Epithelial cell of proximal tubule (primary cell): ENCODE measurements at regions not wholly inside any gene's neighbourhood (a gene's known extent, or its start where the extent isn't known, plus 50 kb on each side); places are given as distances from the start of the nearest gene placed in this dataset.

Source experiments
- DNase-seq: peaks from one replicate; pipeline ENCODE4 v3.0.0-alpha.2; 2011; ENCODE audit warnings: low read depth
- H3K4me3 ChIP-seq: 2 replicates; pipeline ENCODE4 v1.5.1; 2011; ENCODE audit warnings: low read depth, mild to moderate bottlenecking, low read length
- TF ChIP-seq, protein P1 (sequence below): conservative IDR thresholded peaks from 2 replicates; pipeline ENCODE4 v1.5.1; 2012; ENCODE audit warnings: low read depth, mild to moderate bottlenecking, low read length

GRCh38 chr14:80356413-80356812 lies 145.1 kb upstream of the DIO2 start:
- no peak overlapping the region for H3K4me3 ChIP-seq
- DNase-seq, result no peak
- TF ChIP-seq, protein P1, sequence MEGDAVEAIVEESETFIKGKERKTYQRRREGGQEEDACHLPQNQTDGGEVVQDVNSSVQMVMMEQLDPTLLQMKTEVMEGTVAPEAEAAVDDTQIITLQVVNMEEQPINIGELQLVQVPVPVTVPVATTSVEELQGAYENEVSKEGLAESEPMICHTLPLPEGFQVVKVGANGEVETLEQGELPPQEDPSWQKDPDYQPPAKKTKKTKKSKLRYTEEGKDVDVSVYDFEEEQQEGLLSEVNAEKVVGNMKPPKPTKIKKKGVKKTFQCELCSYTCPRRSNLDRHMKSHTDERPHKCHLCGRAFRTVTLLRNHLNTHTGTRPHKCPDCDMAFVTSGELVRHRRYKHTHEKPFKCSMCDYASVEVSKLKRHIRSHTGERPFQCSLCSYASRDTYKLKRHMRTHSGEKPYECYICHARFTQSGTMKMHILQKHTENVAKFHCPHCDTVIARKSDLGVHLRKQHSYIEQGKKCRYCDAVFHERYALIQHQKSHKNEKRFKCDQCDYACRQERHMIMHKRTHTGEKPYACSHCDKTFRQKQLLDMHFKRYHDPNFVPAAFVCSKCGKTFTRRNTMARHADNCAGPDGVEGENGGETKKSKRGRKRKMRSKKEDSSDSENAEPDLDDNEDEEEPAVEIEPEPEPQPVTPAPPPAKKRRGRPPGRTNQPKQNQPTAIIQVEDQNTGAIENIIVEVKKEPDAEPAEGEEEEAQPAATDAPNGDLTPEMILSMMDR, result peak; percentile 69

DNA sequence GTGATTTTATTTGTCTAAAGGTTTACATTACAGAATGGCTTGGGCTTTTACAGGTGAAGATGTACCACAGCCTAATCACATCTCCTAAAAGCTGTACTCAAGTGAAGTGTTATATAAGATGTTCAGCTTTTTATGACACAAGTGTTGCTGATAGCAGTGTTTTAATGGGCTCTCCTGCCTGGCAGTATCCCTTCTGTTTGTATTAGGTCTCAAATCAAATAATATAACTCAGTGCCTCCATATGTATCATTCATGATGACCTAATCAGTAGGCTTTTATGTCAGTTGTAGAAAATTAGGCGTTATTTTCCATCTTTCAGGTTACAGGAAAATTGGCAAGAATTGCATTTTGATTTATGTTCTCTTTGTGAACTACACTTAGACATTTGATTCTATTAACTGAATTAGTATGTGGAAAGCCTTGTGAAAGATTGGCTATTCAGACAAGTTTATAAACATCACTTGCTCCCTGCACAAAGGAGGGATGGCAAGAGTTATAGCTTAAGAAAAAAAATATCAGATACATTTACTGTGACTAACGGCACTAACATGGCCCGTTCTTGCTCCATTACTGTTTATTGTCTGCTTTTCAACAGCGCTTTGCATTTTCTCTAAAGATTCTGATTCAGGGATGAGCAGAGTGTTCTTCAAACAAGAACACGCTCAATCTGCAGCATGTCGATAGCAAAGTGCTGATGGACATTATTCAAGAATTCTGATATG lies 143.7 kb upstream of the DIO2 start:
- H3K4me3 ChIP-seq, result no peak overlapping the region
- no peak for DNase-seq
- TF ChIP-seq, protein P1, result no peak

DNA sequence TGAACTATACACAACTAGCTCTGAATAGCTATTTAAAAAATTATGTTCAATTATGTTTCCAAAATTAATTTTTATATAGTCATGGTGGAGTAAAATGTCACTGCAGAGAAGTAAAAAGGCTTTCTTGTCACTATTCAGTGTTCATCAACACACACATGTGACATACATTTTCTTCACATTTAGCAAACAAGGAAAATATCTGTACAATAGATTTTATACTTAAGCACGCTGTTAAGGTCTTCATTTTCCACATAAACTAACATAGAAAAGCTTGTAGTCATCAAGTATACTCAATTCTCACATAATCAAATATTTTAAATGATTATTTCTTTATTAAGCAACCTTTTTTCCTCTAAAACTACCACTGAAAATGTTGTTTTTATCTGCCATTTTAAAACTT lies 141.2 kb upstream of the DIO2 start:
- TF ChIP-seq, protein P1, result no peak
- H3K4me3 ChIP-seq, result no peak overlapping the region
- no peak for DNase-seq

DNA sequence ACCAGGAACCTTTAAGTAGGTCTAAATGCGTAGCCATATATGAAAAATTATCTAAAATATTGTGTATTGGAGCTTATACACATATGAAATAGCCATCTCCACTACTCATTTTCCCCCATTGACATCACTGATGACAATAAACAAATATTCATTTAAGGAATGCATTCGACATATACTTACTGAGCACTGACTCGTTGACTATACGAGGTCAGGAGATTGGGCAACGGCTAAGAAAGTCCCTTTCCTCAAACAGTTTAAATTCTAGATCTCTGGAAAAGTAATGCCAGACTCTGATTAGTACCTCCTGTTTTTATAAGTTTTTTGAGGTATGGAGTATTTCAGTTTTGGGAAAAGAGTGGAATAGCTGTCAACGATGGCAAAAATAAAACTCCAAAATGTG lies 139.4 kb upstream of the DIO2 start:
- TF ChIP-seq, protein P1, result no peak

DNA sequence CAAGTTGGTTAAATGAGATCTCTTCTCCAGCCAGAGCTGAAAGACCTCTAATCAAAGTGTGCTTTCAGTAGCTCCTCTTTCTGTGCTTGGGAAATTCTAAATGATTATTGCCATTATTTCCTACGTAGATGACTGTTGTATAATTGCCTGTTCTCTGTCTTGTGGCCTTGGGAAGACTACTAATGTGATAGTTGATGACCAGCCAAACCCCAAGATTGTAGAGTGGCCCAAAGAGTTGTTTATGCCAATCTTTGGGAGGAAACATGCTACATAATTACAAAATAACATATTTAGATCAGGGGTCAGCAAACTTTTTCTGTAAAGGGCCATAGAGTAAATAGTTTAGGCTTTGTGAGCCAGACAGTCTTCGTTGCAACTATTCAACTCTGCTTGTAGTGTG lies 135.1 kb upstream of the DIO2 start:
- no peak overlapping the region for H3K4me3 ChIP-seq
- DNase-seq, result no peak
- TF ChIP-seq, protein P1, result no peak

More for the DNA sequence above, 139.4 kb upstream of the DIO2 start:
- DNase-seq, result no peak
- no peak overlapping the region for H3K4me3 ChIP-seq

DNA sequence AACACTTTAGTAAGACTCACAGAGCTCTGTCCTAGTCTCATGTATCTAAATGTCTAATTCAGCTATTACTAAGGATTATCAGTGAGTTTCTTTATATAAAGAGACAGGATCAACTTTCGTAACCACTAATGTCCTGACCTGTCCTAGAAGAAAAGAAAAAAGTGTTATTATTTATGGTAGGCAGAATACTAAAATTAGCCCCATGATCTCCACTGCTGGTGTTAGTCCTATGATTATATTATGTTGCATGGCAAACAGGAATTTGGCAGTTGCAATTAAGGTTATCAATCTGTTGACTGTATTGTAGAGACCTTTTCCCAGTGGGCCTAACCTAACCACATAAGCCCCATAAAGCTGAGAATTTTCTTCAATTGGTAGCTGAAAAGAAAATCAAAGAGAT lies 132.9 kb upstream of the DIO2 start:
- TF ChIP-seq, protein P1, result no peak
- no peak overlapping the region for H3K4me3 ChIP-seq
- DNase-seq, result no peak

DNA sequence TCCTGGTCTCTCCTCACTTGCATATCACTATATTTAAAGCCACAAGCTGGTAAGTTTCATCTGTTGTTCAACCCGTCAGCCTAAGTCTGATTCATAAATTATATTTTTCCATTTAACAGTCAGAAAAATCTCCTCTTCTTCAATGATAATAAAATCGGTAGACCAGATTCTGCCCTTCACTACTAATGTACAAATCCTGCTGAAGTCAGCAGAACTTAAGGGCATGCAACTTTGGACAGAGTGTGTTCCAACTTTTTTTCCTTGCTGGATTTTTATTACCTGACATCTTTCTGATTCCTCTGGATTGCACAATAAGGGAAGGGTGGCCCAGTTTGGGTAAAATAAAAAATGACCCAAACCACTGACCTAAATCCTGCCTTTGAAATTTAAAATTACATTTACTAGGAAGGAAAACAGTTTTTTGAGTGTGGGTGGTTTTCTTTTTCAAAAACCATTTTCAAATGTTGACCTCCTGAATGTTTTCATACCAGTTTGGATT lies 125.4 kb upstream of the DIO2 start:
- H3K4me3 ChIP-seq, result no peak overlapping the region
- no peak for DNase-seq
- TF ChIP-seq, protein P1, result no peak
